ENCODE measurements at regions not wholly inside any gene's neighbourhood (a gene's known extent, or its start where the extent isn't known, plus 50 kb on each side); places are given as distances from the start of the nearest gene placed in this dataset.
"Not testable (repeated sequence)": the region's sequence is repeated elsewhere in the genome, so short reads cannot be mapped to it uniquely, and the experiment has no call there.

GRCh38 chr9:102355982-102356381 lies 617.5 kb upstream of the GRIN3A start:
- TF ChIP-seq, protein P1, sequence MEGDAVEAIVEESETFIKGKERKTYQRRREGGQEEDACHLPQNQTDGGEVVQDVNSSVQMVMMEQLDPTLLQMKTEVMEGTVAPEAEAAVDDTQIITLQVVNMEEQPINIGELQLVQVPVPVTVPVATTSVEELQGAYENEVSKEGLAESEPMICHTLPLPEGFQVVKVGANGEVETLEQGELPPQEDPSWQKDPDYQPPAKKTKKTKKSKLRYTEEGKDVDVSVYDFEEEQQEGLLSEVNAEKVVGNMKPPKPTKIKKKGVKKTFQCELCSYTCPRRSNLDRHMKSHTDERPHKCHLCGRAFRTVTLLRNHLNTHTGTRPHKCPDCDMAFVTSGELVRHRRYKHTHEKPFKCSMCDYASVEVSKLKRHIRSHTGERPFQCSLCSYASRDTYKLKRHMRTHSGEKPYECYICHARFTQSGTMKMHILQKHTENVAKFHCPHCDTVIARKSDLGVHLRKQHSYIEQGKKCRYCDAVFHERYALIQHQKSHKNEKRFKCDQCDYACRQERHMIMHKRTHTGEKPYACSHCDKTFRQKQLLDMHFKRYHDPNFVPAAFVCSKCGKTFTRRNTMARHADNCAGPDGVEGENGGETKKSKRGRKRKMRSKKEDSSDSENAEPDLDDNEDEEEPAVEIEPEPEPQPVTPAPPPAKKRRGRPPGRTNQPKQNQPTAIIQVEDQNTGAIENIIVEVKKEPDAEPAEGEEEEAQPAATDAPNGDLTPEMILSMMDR (conservative IDR thresholded peaks at IDR 0.05; ENCODE audit: low read depth, low read length) = no peak
- H3K4me3 ChIP-seq (ENCODE audit: low read depth, low read length) = no peak overlapping the region
- no peak for DNase-seq (ENCODE audit: low read depth)

GRCh38 chr9:102354041-102354440 lies 615.6 kb upstream of the GRIN3A start:
- TF ChIP-seq, protein P1 (conservative IDR thresholded peaks at IDR 0.05; ENCODE audit: low read depth, low read length) = no peak
- no peak for DNase-seq (ENCODE audit: low read depth)
- no peak overlapping the region for H3K4me3 ChIP-seq (ENCODE audit: low read depth, low read length)

GRCh38 chr9:102337471-102337870 lies 599.0 kb upstream of the GRIN3A start:
- not testable (repeated sequence) for DNase-seq (ENCODE audit: low read depth)

GRCh38 chr9:102309379-102309778 lies 570.9 kb upstream of the GRIN3A start:
- TF ChIP-seq, protein P1 (conservative IDR thresholded peaks at IDR 0.05; ENCODE audit: low read depth, low read length) = no peak
- DNase-seq (ENCODE audit: low read depth) = no peak
- no peak overlapping the region for H3K4me3 ChIP-seq (ENCODE audit: low read depth, low read length)

More at GRCh38 chr9:102337471-102337870, 599.0 kb upstream of the GRIN3A start:
- H3K4me3 ChIP-seq (ENCODE audit: low read depth, low read length) = not testable (repeated sequence)

- TF ChIP-seq, protein P1 (conservative IDR thresholded peaks at IDR 0.05; ENCODE audit: low read depth, low read length) = no peak
- DNase-seq (ENCODE audit: low read depth) = no peak
- H3K4me3 ChIP-seq (ENCODE audit: low read depth, low read length) = no peak overlapping the region
Measured at GRCh38 chr9:102295188-102295587, 556.7 kb upstream of the GRIN3A start.

DNA sequence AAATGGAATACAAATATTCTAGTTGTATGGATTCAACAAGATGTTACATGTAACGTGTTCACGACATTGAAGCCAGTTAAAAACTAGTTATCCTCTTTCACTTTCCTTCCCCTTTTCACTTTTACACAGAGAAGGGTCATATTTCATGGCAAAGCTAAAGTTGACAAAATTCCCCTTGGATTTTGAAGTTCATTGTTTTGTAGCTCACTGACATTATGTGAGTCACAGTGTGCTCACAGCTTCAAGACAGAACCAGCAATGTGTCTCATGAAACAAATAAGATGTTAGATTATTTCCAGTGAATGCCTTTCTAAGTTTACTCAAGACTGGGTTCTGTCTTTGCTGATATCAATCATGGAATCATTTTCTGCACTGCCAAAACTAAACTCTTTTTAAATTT lies 535.5 kb upstream of the GRIN3A start:
- TF ChIP-seq, protein P1 (conservative IDR thresholded peaks at IDR 0.05; ENCODE audit: low read depth, low read length) = no peak
- H3K4me3 ChIP-seq (ENCODE audit: low read depth, low read length) = no peak overlapping the region
- DNase-seq (ENCODE audit: low read depth) = no peak

- DNase-seq (ENCODE audit: low read depth) = no peak
- no peak overlapping the region for H3K4me3 ChIP-seq (ENCODE audit: low read depth, low read length)
- TF ChIP-seq, protein P1 (conservative IDR thresholded peaks at IDR 0.05; ENCODE audit: low read depth, low read length) = no peak
Measured at GRCh38 chr9:102253099-102253498, 514.7 kb upstream of the GRIN3A start.

DNA sequence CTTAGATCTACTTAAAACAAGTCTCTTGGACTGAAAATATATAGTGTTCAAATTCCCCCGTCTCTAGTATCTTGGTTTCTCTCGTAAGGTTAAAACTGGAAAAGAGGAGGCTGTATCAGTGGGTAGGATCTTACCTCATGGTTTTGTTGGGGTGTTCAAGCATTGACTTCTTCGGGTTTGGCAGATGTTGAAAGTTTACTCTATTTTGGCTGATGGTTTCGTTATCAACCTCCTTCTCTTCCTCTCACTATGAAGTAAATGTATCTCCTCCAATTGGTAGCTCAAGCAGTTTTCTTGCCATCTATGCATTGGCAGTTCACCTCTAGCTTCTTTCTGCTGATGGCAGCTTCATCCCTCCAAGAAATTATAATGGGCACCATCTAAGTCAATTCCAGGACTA lies 506.5 kb upstream of the GRIN3A start:
- no peak overlapping the region for H3K4me3 ChIP-seq (ENCODE audit: low read depth, low read length)
- TF ChIP-seq, protein P1 (conservative IDR thresholded peaks at IDR 0.05; ENCODE audit: low read depth, low read length) = no peak
- DNase-seq (ENCODE audit: low read depth) = no peak
